Effector CD4-positive, alpha-beta T cell (primary cell): ENCODE measurements at regions not wholly inside any gene's neighbourhood (a gene's known extent, or its start where the extent isn't known, plus 50 kb on each side); places are given as distances from the start of the nearest gene placed in this dataset.

Experiments
- DNase-seq: peaks from one replicate; pipeline ENCODE4 v3.0.0-alpha.2; 2020

DNA sequence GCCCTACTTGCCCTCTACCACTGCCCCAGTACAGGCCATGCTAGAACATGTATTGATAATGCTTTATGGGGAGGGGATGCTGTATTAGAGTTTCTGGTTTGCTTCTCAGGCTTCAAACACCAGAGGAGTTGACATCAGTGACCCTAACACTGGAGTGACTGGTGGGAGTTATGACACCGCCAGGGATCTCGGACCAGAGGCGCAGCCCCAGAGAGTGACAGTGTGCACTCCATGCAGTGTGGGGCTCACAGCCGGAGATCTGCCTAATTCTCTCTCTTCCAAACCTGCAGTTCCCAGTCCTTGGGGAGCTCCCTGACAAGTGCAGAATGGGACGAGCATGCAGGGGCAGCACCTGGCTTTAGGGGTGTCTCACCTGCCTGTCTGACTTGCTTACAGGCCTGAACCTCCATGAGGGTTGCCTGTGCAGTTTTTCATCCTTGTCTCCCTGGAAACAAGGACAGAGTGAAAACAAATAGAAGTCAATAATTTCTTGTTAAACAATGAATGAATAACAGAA lies 244.9 kb upstream of the MYT1L start:
- DNase-seq: no peak

DNA sequence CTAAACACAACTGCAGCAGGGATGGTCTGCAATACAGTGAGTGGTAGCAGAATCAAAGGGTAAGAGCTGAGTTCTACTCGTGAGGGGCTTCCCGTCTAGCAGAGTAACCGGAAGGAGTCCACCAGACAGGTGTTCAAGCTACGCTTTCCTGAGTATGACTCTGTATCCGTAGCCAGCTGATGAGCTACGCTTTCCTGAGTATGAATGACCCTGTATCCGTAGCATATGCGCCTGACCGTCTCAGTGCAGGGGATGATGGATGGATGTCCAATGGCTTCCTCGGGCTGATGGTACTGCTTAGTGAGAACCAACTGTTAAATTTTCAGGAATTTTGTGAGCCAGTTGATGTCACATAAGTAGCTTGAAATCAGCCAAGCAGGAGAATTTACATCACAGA lies 244.1 kb upstream of the MYT1L start:
- DNase-seq: no peak

GRCh38 chr2:2574401-2575180 lies 243.5 kb upstream of the MYT1L start:
- DNase-seq: no peak

DNA sequence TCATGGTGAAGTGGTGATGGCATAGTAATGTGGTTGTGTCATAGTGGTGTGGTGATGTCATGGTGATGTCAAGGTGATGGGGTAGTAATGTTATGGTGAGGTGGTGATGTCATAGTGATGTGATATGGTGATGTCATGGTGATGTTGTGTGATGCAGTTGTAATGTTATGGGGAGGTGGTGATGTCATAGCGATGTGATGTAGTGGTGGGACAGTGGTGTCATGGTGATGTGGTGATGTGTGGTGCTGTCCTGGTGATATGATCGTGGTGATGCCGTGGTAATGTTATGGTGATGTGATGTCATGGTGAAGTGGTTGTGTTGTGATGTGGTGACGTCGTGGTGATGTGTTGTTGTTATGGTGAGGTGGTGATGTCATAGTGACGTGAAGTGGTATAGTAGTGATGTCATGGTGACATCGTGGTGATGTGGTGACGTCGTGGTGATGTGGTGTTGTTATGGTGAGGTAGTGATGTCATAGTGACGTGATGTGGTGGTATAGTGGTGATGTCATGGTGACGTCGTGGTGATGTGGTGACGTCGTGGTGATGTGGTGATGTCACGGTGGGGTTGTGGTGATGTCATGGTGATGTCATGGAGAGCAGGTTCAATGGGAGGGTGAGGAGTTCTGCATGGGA lies 242.7 kb upstream of the MYT1L start:
- DNase-seq: no peak

DNA sequence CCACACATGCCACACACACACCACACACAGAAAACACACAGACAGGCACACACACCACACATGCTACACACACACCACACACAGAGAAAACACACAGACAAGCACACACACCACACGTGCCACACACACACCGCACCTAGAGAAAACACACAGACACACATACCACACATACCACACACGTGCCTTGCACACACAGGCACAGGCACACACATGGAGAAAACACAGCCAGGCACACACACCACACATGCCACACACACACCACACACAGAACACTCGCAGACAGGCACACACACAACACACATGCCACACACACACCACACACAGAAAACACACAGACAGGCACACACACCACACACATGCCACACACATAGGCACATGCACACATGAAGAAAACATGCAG lies 242.1 kb upstream of the MYT1L start:
- DNase-seq: no peak

- DNase-seq: no peak
Measured at GRCh38 chr2:2572393-2573204, 241.5 kb upstream of the MYT1L start.

GRCh38 chr2:2571301-2572150 lies 240.5 kb upstream of the MYT1L start:
- DNase-seq: no peak

GRCh38 chr2:2570871-2571270 lies 239.8 kb upstream of the MYT1L start:
- no peak for DNase-seq

DNA sequence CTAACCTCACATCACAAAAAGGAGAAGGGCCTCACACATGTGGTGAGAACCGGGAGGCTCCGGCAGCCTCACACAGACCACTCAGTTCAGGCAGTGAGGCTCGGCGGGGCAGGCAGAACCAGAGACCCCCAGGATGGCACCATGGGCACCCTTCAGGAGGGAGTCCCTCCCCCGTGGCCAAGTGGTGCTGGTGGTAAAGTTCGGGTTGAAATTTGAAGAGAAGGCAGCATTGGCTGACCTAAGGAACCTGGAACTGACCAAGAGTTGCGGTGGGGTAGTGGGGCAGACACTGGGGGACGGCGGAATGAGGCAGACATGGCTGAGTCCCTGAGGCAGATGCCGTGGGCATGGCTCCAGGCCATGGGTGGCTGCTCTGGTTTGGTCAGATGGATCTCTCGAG lies 239.3 kb upstream of the MYT1L start:
- no peak for DNase-seq

DNA sequence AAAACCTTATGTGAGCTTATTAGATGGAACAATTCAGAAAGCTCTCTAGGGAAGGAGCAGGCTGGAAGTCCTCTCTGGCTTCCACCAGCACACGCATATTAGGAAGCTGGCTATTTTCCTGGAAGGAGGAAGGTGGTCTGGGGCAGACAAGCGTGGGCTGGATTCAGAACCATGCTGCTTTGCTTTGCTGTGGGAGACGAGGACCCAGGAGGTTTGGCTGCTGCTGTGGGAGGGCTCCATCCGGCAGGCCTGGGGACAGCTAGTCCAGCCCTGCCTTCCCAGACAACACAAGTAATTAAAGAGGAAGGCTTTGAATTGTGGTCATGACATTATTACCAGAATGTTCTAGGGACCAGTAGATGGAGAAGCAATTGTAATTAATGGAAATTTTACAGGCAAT lies 238.8 kb upstream of the MYT1L start:
- DNase-seq: no peak

DNA sequence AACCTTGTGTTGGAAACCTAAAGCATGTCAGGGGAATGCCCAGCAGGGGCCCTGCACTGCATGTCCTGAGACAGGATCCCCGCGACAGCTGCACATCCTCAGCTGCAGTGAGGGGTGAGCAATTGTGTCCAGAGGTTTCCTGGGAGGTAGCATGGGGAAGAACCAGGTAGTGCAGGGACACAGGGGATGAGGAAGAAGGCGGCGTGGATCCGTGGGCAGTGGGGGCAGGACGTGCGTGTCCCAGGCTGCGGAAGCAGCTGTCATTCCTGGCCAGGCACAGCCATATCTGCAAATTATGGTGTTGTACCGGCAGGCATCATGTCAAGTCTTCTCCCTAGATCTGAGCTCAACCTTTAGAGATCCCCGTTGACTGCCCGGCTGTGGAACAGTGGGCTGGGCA lies 238.2 kb upstream of the MYT1L start:
- no peak for DNase-seq

DNA sequence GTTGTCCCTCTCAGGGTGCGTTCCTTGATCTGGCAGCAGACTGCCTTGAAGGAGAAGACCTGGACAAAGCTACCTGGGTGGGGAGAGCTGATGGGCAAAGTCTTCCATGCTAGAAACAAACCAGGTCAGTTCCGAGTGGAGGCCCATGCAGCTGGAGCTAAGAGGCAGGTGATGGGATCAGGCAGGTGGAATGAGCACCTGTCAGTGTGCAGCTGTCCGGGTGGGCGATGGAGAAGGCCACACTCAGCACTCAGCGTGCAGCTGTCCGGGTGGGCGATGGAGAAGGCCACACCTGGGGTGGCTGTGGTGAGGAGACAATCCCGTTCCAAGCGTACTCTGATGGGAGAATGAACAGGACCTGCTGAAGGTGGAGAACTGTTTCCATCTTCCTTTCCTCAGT lies 237.3 kb upstream of the MYT1L start:
- no peak for DNase-seq

- no peak for DNase-seq
Measured at GRCh38 chr2:2567776-2568175, 236.7 kb upstream of the MYT1L start.

DNA sequence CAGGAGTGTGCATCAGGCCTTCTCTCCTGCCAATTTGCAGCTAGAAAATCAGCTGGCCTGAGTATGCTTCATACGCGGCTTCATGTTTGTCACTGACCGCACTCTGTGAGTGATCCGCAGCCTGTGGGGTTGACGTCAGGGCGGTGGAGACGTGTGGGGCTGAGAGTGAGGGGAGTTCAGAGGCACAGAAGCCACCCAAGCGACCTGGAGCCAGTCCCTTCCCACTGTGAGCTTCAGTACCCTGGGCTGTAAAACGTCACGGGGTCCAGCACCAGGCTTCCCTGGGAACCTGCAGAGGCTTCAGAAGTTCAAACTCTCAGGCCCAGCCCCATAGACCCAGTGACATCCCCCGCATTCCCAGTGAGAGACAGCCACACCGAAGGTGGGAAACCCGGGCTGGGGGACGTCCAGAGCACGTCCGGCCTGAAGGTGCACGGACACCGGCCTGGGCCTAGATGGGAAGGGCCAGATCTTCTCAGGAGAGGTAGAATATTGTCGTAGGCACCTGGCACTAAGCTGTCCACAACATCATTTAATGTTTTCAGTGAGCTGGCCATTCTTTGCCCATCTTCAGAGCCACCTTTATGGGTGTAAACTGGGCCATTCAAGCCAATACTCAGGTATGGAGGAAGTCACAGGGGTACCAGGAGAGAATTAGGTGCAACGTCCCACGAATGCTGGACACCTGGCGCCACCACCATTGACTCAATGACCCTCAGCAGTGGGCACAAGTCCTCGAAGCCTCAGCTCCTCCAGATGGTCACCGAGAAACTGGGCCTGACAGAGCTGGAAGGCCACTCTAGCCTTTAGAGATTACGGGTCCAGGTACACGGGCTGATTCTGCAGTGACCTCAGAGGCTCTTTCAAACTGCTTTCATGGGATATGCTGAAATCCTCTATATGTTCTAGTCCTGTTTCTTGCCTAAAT lies 235.6 kb upstream of the MYT1L start:
- DNase-seq: no peak

- no peak for DNase-seq
Measured at GRCh38 chr2:2565671-2566070, 234.6 kb upstream of the MYT1L start.

DNA sequence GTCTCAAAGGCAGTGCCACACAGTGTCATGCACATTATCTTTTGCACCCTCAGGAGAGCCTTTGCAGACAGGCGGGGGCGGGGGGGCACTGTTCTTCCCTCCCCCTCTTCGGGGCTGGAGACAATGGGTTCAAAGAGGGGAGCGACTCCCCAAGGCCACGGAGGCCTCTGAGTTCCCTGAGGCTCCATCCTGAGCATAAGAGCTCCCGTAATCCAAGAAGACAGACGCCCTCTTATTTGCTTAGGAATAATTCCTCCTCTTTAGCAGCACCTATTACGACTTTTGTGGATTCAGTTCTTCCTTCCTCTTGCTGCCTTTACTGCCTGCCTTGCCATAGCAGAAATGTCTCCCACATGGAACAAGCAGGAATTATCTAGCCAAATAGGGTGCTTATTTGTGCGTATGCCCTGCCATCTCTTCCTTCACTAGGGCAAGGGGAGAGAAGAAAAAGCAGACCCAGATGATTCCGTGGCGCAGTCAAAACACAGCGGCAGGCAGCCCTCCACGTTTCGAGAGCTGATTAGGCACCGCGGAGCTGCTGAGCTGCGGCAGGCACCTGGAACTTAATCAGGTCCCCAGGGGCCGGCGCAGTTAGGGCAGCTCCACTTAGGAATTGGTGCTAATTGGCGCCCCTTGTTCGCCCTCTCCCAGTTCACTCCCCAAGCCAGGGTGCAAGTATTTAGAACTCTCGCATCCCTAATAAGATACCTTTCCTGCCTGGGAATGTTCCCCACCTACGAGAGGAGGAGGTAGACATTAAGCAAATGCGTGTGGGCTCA lies 233.4 kb upstream of the MYT1L start:
- DNase-seq: no peak

GRCh38 chr2:2563309-2563860 lies 232.3 kb upstream of the MYT1L start:
- DNase-seq: no peak

DNA sequence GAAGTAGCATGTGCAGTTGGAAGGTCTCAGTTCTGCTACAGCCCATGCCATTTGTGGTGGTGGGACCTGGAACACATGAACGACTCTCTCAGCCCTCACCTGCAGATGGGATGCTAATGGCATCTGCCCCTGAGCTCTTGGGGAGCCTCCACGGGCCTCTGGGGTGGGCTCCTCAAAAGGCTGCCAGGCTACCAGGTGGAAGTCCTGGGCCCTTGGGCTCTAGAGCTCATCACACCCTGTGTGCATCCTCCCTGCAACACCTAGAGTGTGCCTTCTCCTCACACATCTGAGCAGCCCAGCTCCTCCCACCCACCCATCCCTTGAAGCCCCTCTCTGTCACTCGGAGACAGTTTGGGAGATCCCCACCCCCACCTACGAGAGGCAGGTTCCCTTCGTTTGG lies 231.8 kb upstream of the MYT1L start:
- no peak for DNase-seq

GRCh38 chr2:2561346-2562095 lies 230.4 kb upstream of the MYT1L start:
- no peak for DNase-seq
